H9 (cell line): ENCODE measurements at regions not wholly inside any gene's neighbourhood (a gene's known extent, or its start where the extent isn't known, plus 50 kb on each side); places are given as distances from the start of the nearest gene placed in this dataset.

Experiments
- DNase-seq: peaks from one replicate; pipeline ENCODE4 v3.0.0-alpha.2; 2017
- H2AFZ ChIP-seq: one replicate; pipeline ENCODE4 v1.6.1; 2013; ENCODE audit warnings: mild to moderate bottlenecking, low read length, control low read depth, moderate library complexity
- H2AK5ac ChIP-seq: 2 replicates; pipeline ENCODE4 v1.6.1; 2013; ENCODE audit warnings: low read length, control low read depth, mixed read lengths; ENCODE audit not compliant: insufficient read length
- H2BK120ac ChIP-seq: one replicate; pipeline ENCODE4 v1.6.1; 2013; ENCODE audit warnings: low read depth, mild to moderate bottlenecking, low read length, control low read depth, inconsistent platforms; ENCODE audit not compliant: poor library complexity, severe bottlenecking
- H2BK12ac ChIP-seq: 2 replicates; pipeline ENCODE4 v1.6.1; 2013; ENCODE audit warnings: low read length, control low read depth, mixed read lengths, low read depth; ENCODE audit not compliant: insufficient read length
- H2BK15ac ChIP-seq: 2 replicates; pipeline ENCODE4 v1.6.1; 2013; ENCODE audit warnings: low read depth, low read length, control low read depth
- H2BK20ac ChIP-seq: one replicate; pipeline ENCODE4 v1.6.1; 2013; ENCODE audit warnings: low read depth, mild to moderate bottlenecking, low read length, control low read depth, inconsistent platforms; ENCODE audit not compliant: poor library complexity, severe bottlenecking
- H2BK5ac ChIP-seq: 2 replicates; pipeline ENCODE4 v1.6.1; 2013; ENCODE audit warnings: low read length, control low read depth, mixed read lengths; ENCODE audit not compliant: insufficient read length
- H3K14ac ChIP-seq: 2 replicates; pipeline ENCODE4 v1.6.1; 2013; ENCODE audit warnings: low read length, control low read depth; ENCODE audit not compliant: insufficient read depth
- H3K18ac ChIP-seq: 2 replicates; pipeline ENCODE4 v1.6.1; 2013; ENCODE audit warnings: low read depth, mild to moderate bottlenecking, mixed read lengths, low read length, control low read depth; ENCODE audit not compliant: insufficient read length
- H3K23ac ChIP-seq: 2 replicates; pipeline ENCODE4 v1.6.1; 2013; ENCODE audit warnings: low read length, control low read depth, mixed read lengths, low read depth; ENCODE audit not compliant: insufficient read length
- H3K23me2 ChIP-seq: 2 replicates; pipeline ENCODE4 v1.6.1; 2013; ENCODE audit warnings: low read depth, mild to moderate bottlenecking, mixed read lengths, low read length, control low read depth; ENCODE audit not compliant: insufficient read length, poor library complexity, severe bottlenecking
- H3K27ac ChIP-seq: 2 replicates; pipeline ENCODE4 v1.5.1; 2013; ENCODE audit warnings: low read length, control low read depth, mixed read lengths, low read depth; ENCODE audit not compliant: insufficient read length
- H3K27me3 ChIP-seq: 2 replicates; pipeline ENCODE4 v1.6.1; 2013; ENCODE audit warnings: low read length, control low read depth, inconsistent platforms; ENCODE audit not compliant: insufficient read depth
- H3K4ac ChIP-seq: 2 replicates; pipeline ENCODE4 v1.6.1; 2013; ENCODE audit warnings: low read depth, mild to moderate bottlenecking, control low read depth, inconsistent platforms, low read length, moderate library complexity
- H3K4me1 ChIP-seq: 2 replicates; pipeline ENCODE4 v1.6.1; 2013; ENCODE audit warnings: low read length, control low read depth, inconsistent platforms; ENCODE audit not compliant: insufficient read depth
- H3K4me2 ChIP-seq: 2 replicates; pipeline ENCODE4 v1.6.1; 2013; ENCODE audit warnings: low read length, control low read depth, mixed read lengths; ENCODE audit not compliant: insufficient read length, insufficient read depth
- H3K56ac ChIP-seq: 2 replicates; pipeline ENCODE4 v1.6.1; 2013; ENCODE audit warnings: low read depth, mild to moderate bottlenecking, mixed read lengths, low read length, control low read depth; ENCODE audit not compliant: insufficient read length
- H3K79me1 ChIP-seq: 2 replicates; pipeline ENCODE4 v1.6.1; 2013; ENCODE audit warnings: low read depth, mild to moderate bottlenecking, moderate library complexity, low read length, control low read depth, inconsistent platforms; ENCODE audit not compliant: insufficient read depth, poor library complexity, severe bottlenecking
- H3K79me2 ChIP-seq: 2 replicates; pipeline ENCODE4 v1.6.1; 2013; ENCODE audit warnings: low read length, control low read depth, inconsistent platforms; ENCODE audit not compliant: insufficient read depth
- H3K9ac ChIP-seq: 2 replicates; pipeline ENCODE4 v1.6.1; 2013; ENCODE audit warnings: low read length, control low read depth, mixed read lengths; ENCODE audit not compliant: insufficient read length; ENCODE audit errors: extremely low read depth
- H3K9me3 ChIP-seq: one replicate; pipeline ENCODE4 v1.6.1; 2013; ENCODE audit warnings: low read depth, low read length, inconsistent platforms; ENCODE audit not compliant: control insufficient read depth
- H3T11ph ChIP-seq: one replicate; pipeline ENCODE4 v1.6.1; 2013; ENCODE audit warnings: mild to moderate bottlenecking, low read length, control low read depth, inconsistent platforms
- H4K20me1 ChIP-seq: one replicate; pipeline ENCODE4 v1.6.1; 2013; ENCODE audit not compliant: control insufficient read depth, insufficient read length, insufficient read depth
- H4K5ac ChIP-seq: 2 replicates; pipeline ENCODE4 v1.6.1; 2013; ENCODE audit warnings: low read depth, mild to moderate bottlenecking, mixed read lengths, low read length, control low read depth; ENCODE audit not compliant: insufficient read length
- H4K8ac ChIP-seq: replicated peaks from 2 replicates; pipeline ENCODE4 v1.6.1; 2013; ENCODE audit warnings: low read length, control low read depth, mixed read lengths, low read depth; ENCODE audit not compliant: insufficient read length
- H4K91ac ChIP-seq: 2 replicates; pipeline ENCODE4 v1.6.1; 2013; ENCODE audit warnings: low read depth, mild to moderate bottlenecking, moderate library complexity, mixed read lengths, low read length, control low read depth; ENCODE audit not compliant: insufficient read length
- H3K27ac Mint-ChIP-seq, 3 experiments: 2 replicates in 2 of 3; 3 replicates in 1 of 3; pipeline ENCODE4 v1.8.0; 2020 to 2021; ENCODE audit warnings: mixed read lengths in 3 of 3, mild to moderate bottlenecking in 1 of 3, moderate library complexity in 1 of 3
- H3K27me3 Mint-ChIP-seq: 2 replicates; pipeline ENCODE4 v1.8.0; 2021; ENCODE audit warnings: low read depth, mild to moderate bottlenecking, moderate library complexity, mixed read lengths
- H3K36me3 Mint-ChIP-seq, 3 experiments: 2 replicates in 2 of 3; 3 replicates in 1 of 3; pipeline ENCODE4 v1.8.0; 2020 to 2021; ENCODE audit warnings: low read depth in 3 of 3, mixed read lengths in 3 of 3; ENCODE audit not compliant: insufficient read depth in 1 of 3
- H3K4me1 Mint-ChIP-seq, 2 experiments: 2 replicates each; pipeline ENCODE4 v1.8.0; 2020; ENCODE audit warnings: mixed read lengths in 2 of 2
- H3K4me3 Mint-ChIP-seq, 2 experiments: 2 replicates in 1 of 2; 3 replicates in 1 of 2; pipeline ENCODE4 v1.8.0; 2020 to 2021; ENCODE audit warnings: mild to moderate bottlenecking in 2 of 2, mixed read lengths in 2 of 2, moderate library complexity in 1 of 2
- H3K9me3 Mint-ChIP-seq, 2 experiments: 2 replicates in 1 of 2; 3 replicates in 1 of 2; pipeline ENCODE4 v1.8.0; 2020; ENCODE audit warnings: mild to moderate bottlenecking in 2 of 2, mixed read lengths in 2 of 2, moderate library complexity in 1 of 2
- WGBS: extraction: QIAGEN DNeasy Blood & Tissue Kit; methylation state at CpG from one replicate; pipeline ENCODE4 v1.1.7; 2013; ENCODE audit warnings: missing lambda C conversion rate, low lambda C conversion rate, mixed read lengths; ENCODE audit not compliant: insufficient read length; ENCODE audit errors: extremely low coverage; 5-methylcytosine and 5-hydroxymethylcytosine counted together
- TF ChIP-seq, protein P1 (sequence below): fragments of 200-600 bp; sonication (generic); conservative IDR thresholded peaks from 3 replicates; pipeline ENCODE4 v1.8.0; 2021; ENCODE audit warnings: antibody characterized with exemption, mild to moderate bottlenecking

DNA sequence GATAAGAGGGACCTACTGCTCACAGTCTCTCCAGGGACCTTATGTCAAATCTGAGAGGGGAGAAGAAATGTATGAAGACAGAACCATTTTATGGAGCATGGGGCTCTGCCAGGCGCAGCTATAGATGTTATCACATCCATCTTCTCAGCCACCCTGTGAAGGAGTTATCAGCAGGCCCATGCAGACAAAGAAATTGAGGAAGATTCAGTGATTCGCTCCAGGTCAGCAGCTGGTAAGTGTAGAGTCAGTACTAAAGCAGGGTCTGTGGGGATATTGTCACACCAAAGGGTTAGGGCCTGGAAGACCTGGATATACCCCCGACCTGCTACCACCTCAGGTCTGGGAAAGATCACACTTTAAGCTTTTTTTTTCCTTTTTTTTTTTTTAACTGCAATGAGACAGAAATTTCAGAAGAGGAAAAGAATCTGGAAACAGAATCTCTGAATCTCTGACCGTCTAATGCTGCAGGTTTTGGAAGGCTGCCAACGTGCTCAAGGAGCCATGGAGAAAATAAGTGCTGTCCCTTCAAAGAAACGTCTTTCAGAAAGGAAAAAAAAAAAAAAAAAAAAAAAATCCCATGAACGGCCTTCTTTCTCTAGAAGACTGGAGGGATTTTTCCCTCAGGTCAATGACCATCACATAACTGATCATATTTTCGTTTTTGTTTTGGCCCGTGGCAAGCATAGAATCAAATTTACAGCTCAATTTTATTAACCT, 73.3 kb upstream of the PLEKHG7 start:
- WGBS: no CpG with 5 or more reads among the region's 9 CpGs
- H2BK15ac ChIP-seq: no peak overlapping the region
- no peaks in the 10 kb centered on the region for H3K9me3 Mint-ChIP-seq

More for the DNA sequence above, 73.3 kb upstream of the PLEKHG7 start:
- Mint-ChIP-seq H3K27me3 (no peaks in the 10 kb centered on the region), H3K36me3 (no peaks in the 10 kb centered on the region), H3K4me3 (no peak overlapping the region), H3K27ac (no peak overlapping the region), H3K4me1 (no peaks in the 10 kb centered on the region)
- no peak overlapping the region for H3K27ac ChIP-seq
- H2BK120ac ChIP-seq: no peak overlapping the region
- H3K9ac ChIP-seq: no peak overlapping the region
- no peak overlapping the region for H4K8ac ChIP-seq
- no peak overlapping the region for H2BK5ac ChIP-seq
- no peak overlapping the region for H4K91ac ChIP-seq
- H2AK5ac ChIP-seq: no peak overlapping the region
- no peaks in the 10 kb centered on the region for H3K9me3 ChIP-seq
- no peak overlapping the region for H2BK12ac ChIP-seq
- no peak overlapping the region for H2BK20ac ChIP-seq
- H3K4me1 ChIP-seq: no peaks in the 10 kb centered on the region
- H4K20me1 ChIP-seq: no peaks in the 10 kb centered on the region
- no peak overlapping the region for H3K4me2 ChIP-seq
- H3K14ac ChIP-seq: no peak overlapping the region
- no peaks in the 10 kb centered on the region for H3K79me1 ChIP-seq
- H3K18ac ChIP-seq: no peak overlapping the region
- H3K56ac ChIP-seq: no peak overlapping the region
- no peak overlapping the region for H4K5ac ChIP-seq
- no peak for DNase-seq
- TF ChIP-seq, protein P1, sequence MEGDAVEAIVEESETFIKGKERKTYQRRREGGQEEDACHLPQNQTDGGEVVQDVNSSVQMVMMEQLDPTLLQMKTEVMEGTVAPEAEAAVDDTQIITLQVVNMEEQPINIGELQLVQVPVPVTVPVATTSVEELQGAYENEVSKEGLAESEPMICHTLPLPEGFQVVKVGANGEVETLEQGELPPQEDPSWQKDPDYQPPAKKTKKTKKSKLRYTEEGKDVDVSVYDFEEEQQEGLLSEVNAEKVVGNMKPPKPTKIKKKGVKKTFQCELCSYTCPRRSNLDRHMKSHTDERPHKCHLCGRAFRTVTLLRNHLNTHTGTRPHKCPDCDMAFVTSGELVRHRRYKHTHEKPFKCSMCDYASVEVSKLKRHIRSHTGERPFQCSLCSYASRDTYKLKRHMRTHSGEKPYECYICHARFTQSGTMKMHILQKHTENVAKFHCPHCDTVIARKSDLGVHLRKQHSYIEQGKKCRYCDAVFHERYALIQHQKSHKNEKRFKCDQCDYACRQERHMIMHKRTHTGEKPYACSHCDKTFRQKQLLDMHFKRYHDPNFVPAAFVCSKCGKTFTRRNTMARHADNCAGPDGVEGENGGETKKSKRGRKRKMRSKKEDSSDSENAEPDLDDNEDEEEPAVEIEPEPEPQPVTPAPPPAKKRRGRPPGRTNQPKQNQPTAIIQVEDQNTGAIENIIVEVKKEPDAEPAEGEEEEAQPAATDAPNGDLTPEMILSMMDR: no peak
- H3K79me2 ChIP-seq: no peaks in the 10 kb centered on the region
- no peak overlapping the region for H2AFZ ChIP-seq
- H3K23me2 ChIP-seq: no peaks in the 10 kb centered on the region
- no peaks in the 10 kb centered on the region for H3K27me3 ChIP-seq
- no peak overlapping the region for H3T11ph ChIP-seq
- no peak overlapping the region for H3K4ac ChIP-seq
- no peak overlapping the region for H3K23ac ChIP-seq
